ENCODE measurements at regions not wholly inside any gene's neighbourhood (a gene's known extent, or its start where the extent isn't known, plus 50 kb on each side); places are given as distances from the start of the nearest gene placed in this dataset.

DNA sequence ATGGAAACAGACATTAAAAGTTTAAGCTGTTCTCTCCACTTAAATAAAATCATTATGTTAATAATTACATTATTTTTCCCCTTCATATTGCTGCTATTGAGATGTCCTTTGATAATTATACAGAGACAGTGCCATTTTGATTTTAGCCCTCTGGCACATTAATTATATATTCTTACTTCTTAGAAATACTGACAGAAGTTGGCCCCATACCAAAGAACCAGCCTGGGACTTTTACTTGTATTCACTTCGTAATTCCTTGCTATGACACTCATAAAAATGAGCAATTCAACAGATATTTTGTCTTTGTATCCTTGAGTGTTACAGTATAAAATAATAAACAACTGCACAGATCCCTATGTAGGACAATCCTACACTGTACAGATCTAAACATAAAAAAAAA is 743.7 kb downstream of the TBC1D32 start (continued):
- TF ChIP-seq, protein P1, sequence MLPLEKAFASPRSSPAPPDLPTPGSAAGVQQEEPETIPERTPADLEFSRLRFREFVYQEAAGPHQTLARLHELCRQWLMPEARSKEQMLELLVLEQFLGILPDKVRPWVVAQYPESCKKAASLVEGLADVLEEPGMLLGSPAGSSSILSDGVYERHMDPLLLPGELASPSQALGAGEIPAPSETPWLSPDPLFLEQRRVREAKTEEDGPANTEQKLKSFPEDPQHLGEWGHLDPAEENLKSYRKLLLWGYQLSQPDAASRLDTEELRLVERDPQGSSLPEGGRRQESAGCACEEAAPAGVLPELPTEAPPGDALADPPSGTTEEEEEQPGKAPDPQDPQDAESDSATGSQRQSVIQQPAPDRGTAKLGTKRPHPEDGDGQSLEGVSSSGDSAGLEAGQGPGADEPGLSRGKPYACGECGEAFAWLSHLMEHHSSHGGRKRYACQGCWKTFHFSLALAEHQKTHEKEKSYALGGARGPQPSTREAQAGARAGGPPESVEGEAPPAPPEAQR (CRISPR knock-in tag; IDR thresholded peaks at IDR 0.05), result no peak

DNA sequence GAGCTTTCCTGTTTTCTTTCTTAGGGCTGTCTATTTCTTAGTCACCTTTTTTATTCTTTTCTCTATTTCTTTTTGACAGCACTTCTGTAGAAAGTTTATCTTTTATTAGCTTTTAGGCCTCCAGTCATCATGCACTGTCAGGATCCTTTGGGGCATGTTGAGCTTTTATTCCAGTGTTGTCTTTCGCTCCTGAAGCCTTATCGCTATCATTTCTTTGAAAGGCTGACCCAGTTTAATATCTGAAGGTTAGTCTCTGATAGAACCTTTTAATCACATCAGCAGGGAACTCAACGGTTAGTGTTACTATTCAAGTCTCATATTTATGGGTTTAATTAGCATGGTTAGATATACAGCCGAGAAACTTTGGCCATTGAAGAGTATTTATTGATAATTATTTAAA is 745.9 kb downstream of the TBC1D32 start:
- ATAC-seq (no peak), DNase-seq (ENCODE audit: low spot score) (no peak)
- H3K27me3 Mint-ChIP-seq (ENCODE audit: low read depth), result no peaks in the 10 kb centered on the region
- H3K9me3 Mint-ChIP-seq, result peaks cover 5% of the 10 kb centered on the region
- ChIA-PET CTCF (no interaction called here), POLR2A (no interaction called here)
- H3K4me3 Mint-ChIP-seq, result no peak overlapping the region
- H3K36me3 Mint-ChIP-seq, result no peaks in the 10 kb centered on the region
- no peak overlapping the region for H3K27ac Mint-ChIP-seq
- peaks cover 10% of the 10 kb centered on the region for H3K4me1 Mint-ChIP-seq
- TF ChIP-seq, protein P2, sequence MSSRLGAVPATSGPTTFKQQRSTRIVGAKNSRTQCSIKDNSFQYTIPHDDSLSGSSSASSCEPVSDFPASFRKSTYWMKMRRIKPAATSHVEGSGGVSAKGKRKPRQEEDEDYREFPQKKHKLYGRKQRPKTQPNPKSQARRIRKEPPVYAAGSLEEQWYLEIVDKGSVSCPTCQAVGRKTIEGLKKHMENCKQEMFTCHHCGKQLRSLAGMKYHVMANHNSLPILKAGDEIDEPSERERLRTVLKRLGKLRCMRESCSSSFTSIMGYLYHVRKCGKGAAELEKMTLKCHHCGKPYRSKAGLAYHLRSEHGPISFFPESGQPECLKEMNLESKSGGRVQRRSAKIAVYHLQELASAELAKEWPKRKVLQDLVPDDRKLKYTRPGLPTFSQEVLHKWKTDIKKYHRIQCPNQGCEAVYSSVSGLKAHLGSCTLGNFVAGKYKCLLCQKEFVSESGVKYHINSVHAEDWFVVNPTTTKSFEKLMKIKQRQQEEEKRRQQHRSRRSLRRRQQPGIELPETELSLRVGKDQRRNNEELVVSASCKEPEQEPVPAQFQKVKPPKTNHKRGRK (CRISPR knock-in tag; IDR thresholded peaks at IDR 0.05; ENCODE audit: borderline replicate concordance), result no peak
- TF ChIP-seq ZBTB21 (CRISPR knock-in tag; IDR thresholded peaks at IDR 0.05; ENCODE audit: borderline replicate concordance) (no peak), MYBL2 (CRISPR knock-in tag; IDR thresholded peaks at IDR 0.05) (no peak), GRHL2 (CRISPR knock-in tag; IDR thresholded peaks at IDR 0.05; ENCODE audit: insufficient replicate concordance, severe bottlenecking) (no peak), NR2C2 (CRISPR knock-in tag; IDR thresholded peaks at IDR 0.05) (no peak), TEAD1 (CRISPR knock-in tag; IDR thresholded peaks at IDR 0.05) (no peak), TEAD4 (CRISPR knock-in tag; IDR thresholded peaks at IDR 0.05) (no peak), SMAD4 (CRISPR knock-in tag; IDR thresholded peaks at IDR 0.05) (no peak), ZNF219 (CRISPR knock-in tag; IDR thresholded peaks at IDR 0.05; ENCODE audit: borderline replicate concordance) (no peak)
- TF ChIP-seq, protein P3, sequence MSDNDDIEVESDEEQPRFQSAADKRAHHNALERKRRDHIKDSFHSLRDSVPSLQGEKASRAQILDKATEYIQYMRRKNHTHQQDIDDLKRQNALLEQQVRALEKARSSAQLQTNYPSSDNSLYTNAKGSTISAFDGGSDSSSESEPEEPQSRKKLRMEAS (CRISPR knock-in tag; IDR thresholded peaks at IDR 0.05), result no peak
- TF ChIP-seq, protein P4, sequence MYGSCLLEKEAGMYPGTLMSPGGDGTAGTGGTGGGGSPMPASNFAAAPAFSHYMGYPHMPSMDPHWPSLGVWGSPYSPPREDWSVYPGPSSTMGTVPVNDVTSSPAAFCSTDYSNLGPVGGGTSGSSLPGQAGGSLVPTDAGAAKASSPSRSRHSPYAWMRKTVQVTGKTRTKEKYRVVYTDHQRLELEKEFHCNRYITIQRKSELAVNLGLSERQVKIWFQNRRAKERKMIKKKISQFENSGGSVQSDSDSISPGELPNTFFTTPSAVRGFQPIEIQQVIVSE (CRISPR knock-in tag; IDR thresholded peaks at IDR 0.05; ENCODE audit: borderline replicate concordance), result no peak
- TF ChIP-seq, protein P5, sequence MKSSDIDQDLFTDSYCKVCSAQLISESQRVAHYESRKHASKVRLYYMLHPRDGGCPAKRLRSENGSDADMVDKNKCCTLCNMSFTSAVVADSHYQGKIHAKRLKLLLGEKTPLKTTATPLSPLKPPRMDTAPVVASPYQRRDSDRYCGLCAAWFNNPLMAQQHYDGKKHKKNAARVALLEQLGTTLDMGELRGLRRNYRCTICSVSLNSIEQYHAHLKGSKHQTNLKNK (CRISPR knock-in tag; IDR thresholded peaks at IDR 0.05), result no peak
- TF ChIP-seq, protein P6, sequence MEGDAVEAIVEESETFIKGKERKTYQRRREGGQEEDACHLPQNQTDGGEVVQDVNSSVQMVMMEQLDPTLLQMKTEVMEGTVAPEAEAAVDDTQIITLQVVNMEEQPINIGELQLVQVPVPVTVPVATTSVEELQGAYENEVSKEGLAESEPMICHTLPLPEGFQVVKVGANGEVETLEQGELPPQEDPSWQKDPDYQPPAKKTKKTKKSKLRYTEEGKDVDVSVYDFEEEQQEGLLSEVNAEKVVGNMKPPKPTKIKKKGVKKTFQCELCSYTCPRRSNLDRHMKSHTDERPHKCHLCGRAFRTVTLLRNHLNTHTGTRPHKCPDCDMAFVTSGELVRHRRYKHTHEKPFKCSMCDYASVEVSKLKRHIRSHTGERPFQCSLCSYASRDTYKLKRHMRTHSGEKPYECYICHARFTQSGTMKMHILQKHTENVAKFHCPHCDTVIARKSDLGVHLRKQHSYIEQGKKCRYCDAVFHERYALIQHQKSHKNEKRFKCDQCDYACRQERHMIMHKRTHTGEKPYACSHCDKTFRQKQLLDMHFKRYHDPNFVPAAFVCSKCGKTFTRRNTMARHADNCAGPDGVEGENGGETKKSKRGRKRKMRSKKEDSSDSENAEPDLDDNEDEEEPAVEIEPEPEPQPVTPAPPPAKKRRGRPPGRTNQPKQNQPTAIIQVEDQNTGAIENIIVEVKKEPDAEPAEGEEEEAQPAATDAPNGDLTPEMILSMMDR (IDR thresholded peaks at IDR 0.05), result no peak
- TF ChIP-seq, protein P7, sequence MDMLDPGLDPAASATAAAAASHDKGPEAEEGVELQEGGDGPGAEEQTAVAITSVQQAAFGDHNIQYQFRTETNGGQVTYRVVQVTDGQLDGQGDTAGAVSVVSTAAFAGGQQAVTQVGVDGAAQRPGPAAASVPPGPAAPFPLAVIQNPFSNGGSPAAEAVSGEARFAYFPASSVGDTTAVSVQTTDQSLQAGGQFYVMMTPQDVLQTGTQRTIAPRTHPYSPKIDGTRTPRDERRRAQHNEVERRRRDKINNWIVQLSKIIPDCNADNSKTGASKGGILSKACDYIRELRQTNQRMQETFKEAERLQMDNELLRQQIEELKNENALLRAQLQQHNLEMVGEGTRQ (CRISPR knock-in tag; IDR thresholded peaks at IDR 0.05), result no peak

DNA sequence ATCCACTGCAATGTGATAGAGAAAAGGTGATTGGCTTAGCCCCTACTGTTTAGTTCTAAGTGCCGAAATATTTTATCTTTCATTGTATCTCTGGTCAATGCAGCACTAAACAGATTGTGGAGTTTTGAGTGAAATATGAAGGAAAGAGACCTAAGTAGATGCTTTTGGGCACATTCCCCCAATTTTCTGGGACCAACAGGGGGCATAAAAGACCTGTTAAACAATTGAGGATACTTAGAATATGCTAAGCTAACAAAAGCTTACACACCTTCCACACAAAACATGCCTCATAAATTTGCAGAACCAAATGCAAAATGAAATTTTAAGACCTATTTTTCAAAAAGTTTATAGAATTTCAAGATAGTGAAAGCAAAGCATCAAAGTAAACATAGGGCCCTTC is 746.9 kb downstream of the TBC1D32 start:
- Mint-ChIP-seq H3K4me1 (peaks cover 9% of the 10 kb centered on the region), H3K4me3 (no peak overlapping the region), H3K36me3 (no peaks in the 10 kb centered on the region), H3K9me3 (peaks cover 11% of the 10 kb centered on the region), H3K27ac (no peak overlapping the region), H3K27me3 (ENCODE audit: low read depth) (no peaks in the 10 kb centered on the region)
- ATAC-seq (no peak), DNase-seq (ENCODE audit: low spot score) (no peak)
- ChIA-PET POLR2A (no interaction called here), CTCF (interaction anchor here (1.1 to 2.2 kb wide), 2 partner anchors 20 to 240 kb away, joined by 3 to 4 read pairs; no protein-coding TSS in a partner anchor)
- TF ChIP-seq ZNF138 (CRISPR knock-in tag; conservative IDR thresholded peaks at IDR 0.05), result no peak
- TF ChIP-seq MYBL2 (CRISPR knock-in tag; IDR thresholded peaks at IDR 0.05), result no peak
- TF ChIP-seq, protein P8, sequence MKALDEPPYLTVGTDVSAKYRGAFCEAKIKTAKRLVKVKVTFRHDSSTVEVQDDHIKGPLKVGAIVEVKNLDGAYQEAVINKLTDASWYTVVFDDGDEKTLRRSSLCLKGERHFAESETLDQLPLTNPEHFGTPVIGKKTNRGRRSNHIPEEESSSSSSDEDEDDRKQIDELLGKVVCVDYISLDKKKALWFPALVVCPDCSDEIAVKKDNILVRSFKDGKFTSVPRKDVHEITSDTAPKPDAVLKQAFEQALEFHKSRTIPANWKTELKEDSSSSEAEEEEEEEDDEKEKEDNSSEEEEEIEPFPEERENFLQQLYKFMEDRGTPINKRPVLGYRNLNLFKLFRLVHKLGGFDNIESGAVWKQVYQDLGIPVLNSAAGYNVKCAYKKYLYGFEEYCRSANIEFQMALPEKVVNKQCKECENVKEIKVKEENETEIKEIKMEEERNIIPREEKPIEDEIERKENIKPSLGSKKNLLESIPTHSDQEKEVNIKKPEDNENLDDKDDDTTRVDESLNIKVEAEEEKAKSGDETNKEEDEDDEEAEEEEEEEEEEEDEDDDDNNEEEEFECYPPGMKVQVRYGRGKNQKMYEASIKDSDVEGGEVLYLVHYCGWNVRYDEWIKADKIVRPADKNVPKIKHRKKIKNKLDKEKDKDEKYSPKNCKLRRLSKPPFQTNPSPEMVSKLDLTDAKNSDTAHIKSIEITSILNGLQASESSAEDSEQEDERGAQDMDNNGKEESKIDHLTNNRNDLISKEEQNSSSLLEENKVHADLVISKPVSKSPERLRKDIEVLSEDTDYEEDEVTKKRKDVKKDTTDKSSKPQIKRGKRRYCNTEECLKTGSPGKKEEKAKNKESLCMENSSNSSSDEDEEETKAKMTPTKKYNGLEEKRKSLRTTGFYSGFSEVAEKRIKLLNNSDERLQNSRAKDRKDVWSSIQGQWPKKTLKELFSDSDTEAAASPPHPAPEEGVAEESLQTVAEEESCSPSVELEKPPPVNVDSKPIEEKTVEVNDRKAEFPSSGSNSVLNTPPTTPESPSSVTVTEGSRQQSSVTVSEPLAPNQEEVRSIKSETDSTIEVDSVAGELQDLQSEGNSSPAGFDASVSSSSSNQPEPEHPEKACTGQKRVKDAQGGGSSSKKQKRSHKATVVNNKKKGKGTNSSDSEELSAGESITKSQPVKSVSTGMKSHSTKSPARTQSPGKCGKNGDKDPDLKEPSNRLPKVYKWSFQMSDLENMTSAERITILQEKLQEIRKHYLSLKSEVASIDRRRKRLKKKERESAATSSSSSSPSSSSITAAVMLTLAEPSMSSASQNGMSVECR (CRISPR knock-in tag; IDR thresholded peaks at IDR 0.05; ENCODE audit: borderline replicate concordance), result no peak
- TF ChIP-seq, protein P2 (CRISPR knock-in tag; IDR thresholded peaks at IDR 0.05; ENCODE audit: borderline replicate concordance), result no peak
- no peak for TF ChIP-seq HMGA2 (CRISPR knock-in tag; IDR thresholded peaks at IDR 0.05)
- TF ChIP-seq, protein P5 (CRISPR knock-in tag; IDR thresholded peaks at IDR 0.05), result no peak
- TF ChIP-seq RELA (CRISPR knock-in tag; IDR thresholded peaks at IDR 0.05; ENCODE audit: borderline replicate concordance), result no peak
